ENCODE measurements at regions not wholly inside any gene's neighbourhood (a gene's known extent, or its start where the extent isn't known, plus 50 kb on each side); places are given as distances from the start of the nearest gene placed in this dataset.
"Not testable (repeated sequence)": the region's sequence is repeated elsewhere in the genome, so short reads cannot be mapped to it uniquely, and the experiment has no call there.

GRCh38 chr7:96800122-96800521, 90.5 kb upstream of the SEM1 start:
- TF ChIP-seq CTCF (IDR thresholded peaks at IDR 0.05; ENCODE audit: low read depth, low read length), result no peak
- H3K4me3 ChIP-seq (ENCODE audit: low read depth, low read length), result no peak overlapping the region
- in situ Hi-C loops (cut with HindIII; ENCODE audit: low sequenced_read_pairs), result no loop called here

GRCh38 chr7:96800824-96801223, 91.2 kb upstream of the SEM1 start:
- in situ Hi-C loops (cut with HindIII; ENCODE audit: low sequenced_read_pairs), result no loop called here
- DNase-seq (ENCODE audit: low read depth, low spot score), result peak; percentile 8
- no peak for TF ChIP-seq CTCF (IDR thresholded peaks at IDR 0.05; ENCODE audit: low read depth, low read length)
- H3K4me3 ChIP-seq (ENCODE audit: low read depth, low read length), result no peak overlapping the region

More at GRCh38 chr7:96800122-96800521, 90.5 kb upstream of the SEM1 start:
- DNase-seq (ENCODE audit: low read depth, low spot score), result no peak

- in situ Hi-C loops (cut with HindIII; ENCODE audit: low sequenced_read_pairs), result no loop called here
- H3K4me3 ChIP-seq (ENCODE audit: low read depth, low read length), result no peak overlapping the region
- DNase-seq (ENCODE audit: low read depth, low spot score), result no peak
- TF ChIP-seq CTCF (IDR thresholded peaks at IDR 0.05; ENCODE audit: low read depth, low read length), result no peak
Measured at GRCh38 chr7:96819111-96819700, 109.6 kb upstream of the SEM1 start.

GRCh38 chr7:96821131-96821530, 111.5 kb upstream of the SEM1 start:
- in situ Hi-C loops (cut with HindIII; ENCODE audit: low sequenced_read_pairs); H3K4me3 ChIP-seq (ENCODE audit: low read depth, low read length); DNase-seq (ENCODE audit: low read depth, low spot score): not testable (repeated sequence)

- TF ChIP-seq CTCF (IDR thresholded peaks at IDR 0.05; ENCODE audit: low read depth, low read length), result no peak
- no peak overlapping the region for H3K4me3 ChIP-seq (ENCODE audit: low read depth, low read length)
- in situ Hi-C loops (cut with HindIII; ENCODE audit: low sequenced_read_pairs), result no loop called here
- DNase-seq (ENCODE audit: low read depth, low spot score), result no peak
Measured at GRCh38 chr7:96822824-96823223, 113.2 kb upstream of the SEM1 start.

- DNase-seq (ENCODE audit: low read depth, low spot score), result peak; percentile 27
- no peak overlapping the region for H3K4me3 ChIP-seq (ENCODE audit: low read depth, low read length)
- in situ Hi-C loops (cut with HindIII; ENCODE audit: low sequenced_read_pairs), result no loop called here
- no peak for TF ChIP-seq CTCF (IDR thresholded peaks at IDR 0.05; ENCODE audit: low read depth, low read length)
Measured at GRCh38 chr7:96823274-96823673, 113.6 kb upstream of the SEM1 start.

GRCh38 chr7:96824686-96825085, 115.0 kb upstream of the SEM1 start:
- in situ Hi-C loops (cut with HindIII; ENCODE audit: low sequenced_read_pairs), result no loop called here
- no peak for DNase-seq (ENCODE audit: low read depth, low spot score)
- H3K4me3 ChIP-seq (ENCODE audit: low read depth, low read length), result no peak overlapping the region
- TF ChIP-seq CTCF (IDR thresholded peaks at IDR 0.05; ENCODE audit: low read depth, low read length), result no peak

Measured in astrocyte of the spinal cord (primary cell).